ENCODE measurements at regions not wholly inside any gene's neighbourhood (a gene's known extent, or its start where the extent isn't known, plus 50 kb on each side); places are given as distances from the start of the nearest gene placed in this dataset.
"Not testable (repeated sequence)": the region's sequence is repeated elsewhere in the genome, so short reads cannot be mapped to it uniquely, and the experiment has no call there.

DNA sequence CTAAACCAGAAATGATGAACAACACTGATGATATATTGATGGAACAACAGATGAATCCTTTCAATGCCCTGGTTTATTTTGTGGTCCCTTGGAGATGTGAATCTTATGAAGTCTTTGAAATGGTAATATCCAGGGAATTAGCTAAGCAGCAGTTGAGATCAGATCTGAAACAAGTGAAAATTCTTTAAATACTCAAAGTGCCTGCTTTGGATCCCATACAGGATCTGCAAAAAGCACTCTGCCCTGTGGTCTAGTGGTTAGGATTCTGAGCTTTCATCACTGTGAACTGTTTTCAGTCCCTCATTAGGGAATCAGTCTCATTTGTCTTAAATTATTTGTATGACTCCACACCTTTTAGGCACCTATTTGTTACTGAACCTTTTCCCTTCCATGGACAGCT lies 211.3 kb upstream of the TGIF2LY start:
- TF ChIP-seq, protein P1, sequence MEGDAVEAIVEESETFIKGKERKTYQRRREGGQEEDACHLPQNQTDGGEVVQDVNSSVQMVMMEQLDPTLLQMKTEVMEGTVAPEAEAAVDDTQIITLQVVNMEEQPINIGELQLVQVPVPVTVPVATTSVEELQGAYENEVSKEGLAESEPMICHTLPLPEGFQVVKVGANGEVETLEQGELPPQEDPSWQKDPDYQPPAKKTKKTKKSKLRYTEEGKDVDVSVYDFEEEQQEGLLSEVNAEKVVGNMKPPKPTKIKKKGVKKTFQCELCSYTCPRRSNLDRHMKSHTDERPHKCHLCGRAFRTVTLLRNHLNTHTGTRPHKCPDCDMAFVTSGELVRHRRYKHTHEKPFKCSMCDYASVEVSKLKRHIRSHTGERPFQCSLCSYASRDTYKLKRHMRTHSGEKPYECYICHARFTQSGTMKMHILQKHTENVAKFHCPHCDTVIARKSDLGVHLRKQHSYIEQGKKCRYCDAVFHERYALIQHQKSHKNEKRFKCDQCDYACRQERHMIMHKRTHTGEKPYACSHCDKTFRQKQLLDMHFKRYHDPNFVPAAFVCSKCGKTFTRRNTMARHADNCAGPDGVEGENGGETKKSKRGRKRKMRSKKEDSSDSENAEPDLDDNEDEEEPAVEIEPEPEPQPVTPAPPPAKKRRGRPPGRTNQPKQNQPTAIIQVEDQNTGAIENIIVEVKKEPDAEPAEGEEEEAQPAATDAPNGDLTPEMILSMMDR (IDR thresholded peaks at IDR 0.05; ENCODE audit: low read depth, low read length, poor library complexity, severe bottlenecking) = not testable (repeated sequence)
- not testable (repeated sequence) for TF ChIP-seq EZH2phosphoT487 (IDR thresholded peaks at IDR 0.05; ENCODE audit: borderline replicate concordance, low read length)

Measured in DOHH2 (cell line).